22Rv1 (cell line): ENCODE measurements at regions not wholly inside any gene's neighbourhood (a gene's known extent, or its start where the extent isn't known, plus 50 kb on each side); places are given as distances from the start of the nearest gene placed in this dataset.

Experiments used
- CTCF ChIP-seq: fragments of 450-650 bp; IDR thresholded peaks from 2 replicates; pipeline ENCODE4 v1.5.1; 2017; ENCODE audit warnings: mild to moderate bottlenecking
- ZFX ChIP-seq: fragments of 450-650 bp; IDR thresholded peaks from 2 replicates; pipeline ENCODE4 v1.6.1; 2017; ENCODE audit warnings: antibody characterized with exemption, borderline replicate concordance

- no peak for TF ChIP-seq CTCF
- no peak for TF ChIP-seq ZFX
Observed at GRCh38 chr10:131750171-131750895, 150.5 kb upstream of the PPP2R2D start.
